ENCODE measurements at regions not wholly inside any gene's neighbourhood (a gene's known extent, or its start where the extent isn't known, plus 50 kb on each side); places are given as distances from the start of the nearest gene placed in this dataset.

DNA sequence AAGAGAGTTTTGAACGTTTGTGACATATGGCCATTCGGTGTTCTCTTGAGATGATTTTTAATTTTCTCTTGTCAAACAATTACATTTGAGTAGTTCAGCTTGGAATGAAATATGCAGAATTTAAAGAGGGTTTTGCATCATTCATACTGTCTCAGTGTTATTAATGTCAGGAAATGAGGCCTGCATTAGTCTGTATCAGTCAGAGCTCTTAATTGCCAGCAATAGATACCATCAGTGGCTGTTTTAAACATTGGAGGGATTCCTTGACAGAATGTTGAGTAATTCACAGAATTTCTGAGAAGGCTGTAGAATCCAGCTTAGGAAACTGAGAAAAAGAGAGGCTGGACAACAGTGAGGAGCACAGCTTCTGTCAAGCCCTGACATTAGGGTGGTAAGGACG, 722.0 kb downstream of the NR2F2 start:
- TF ChIP-seq POLR2A (IDR thresholded peaks at IDR 0.05): no peak
- TF ChIP-seq, protein P1, sequence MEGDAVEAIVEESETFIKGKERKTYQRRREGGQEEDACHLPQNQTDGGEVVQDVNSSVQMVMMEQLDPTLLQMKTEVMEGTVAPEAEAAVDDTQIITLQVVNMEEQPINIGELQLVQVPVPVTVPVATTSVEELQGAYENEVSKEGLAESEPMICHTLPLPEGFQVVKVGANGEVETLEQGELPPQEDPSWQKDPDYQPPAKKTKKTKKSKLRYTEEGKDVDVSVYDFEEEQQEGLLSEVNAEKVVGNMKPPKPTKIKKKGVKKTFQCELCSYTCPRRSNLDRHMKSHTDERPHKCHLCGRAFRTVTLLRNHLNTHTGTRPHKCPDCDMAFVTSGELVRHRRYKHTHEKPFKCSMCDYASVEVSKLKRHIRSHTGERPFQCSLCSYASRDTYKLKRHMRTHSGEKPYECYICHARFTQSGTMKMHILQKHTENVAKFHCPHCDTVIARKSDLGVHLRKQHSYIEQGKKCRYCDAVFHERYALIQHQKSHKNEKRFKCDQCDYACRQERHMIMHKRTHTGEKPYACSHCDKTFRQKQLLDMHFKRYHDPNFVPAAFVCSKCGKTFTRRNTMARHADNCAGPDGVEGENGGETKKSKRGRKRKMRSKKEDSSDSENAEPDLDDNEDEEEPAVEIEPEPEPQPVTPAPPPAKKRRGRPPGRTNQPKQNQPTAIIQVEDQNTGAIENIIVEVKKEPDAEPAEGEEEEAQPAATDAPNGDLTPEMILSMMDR (IDR thresholded peaks at IDR 0.05): no peak
